ENCODE measurements at regions not wholly inside any gene's neighbourhood (a gene's known extent, or its start where the extent isn't known, plus 50 kb on each side); places are given as distances from the start of the nearest gene placed in this dataset.

DNA sequence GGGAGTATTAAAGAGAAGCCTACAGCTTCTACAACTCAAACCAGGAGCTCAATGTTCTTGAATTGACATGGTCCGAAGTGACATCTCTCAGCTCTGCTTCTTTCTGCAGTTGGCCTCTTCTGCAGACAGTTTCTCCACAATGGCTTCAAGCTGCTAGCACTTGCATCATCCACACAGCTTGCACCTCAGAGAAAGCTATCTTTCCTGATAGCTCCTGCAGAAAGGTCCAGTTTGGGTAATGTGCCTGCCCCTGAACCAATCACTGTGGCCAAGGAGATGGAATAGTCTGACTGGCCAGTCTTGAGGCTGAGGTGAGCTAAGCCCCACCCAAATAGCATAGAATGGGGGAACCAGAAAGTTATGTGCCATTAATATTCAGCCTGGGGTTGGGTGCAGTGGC lies 95.8 kb upstream of the ABCA1 start:
- DNase-seq (ENCODE audit: low spot score): no peak

DNA sequence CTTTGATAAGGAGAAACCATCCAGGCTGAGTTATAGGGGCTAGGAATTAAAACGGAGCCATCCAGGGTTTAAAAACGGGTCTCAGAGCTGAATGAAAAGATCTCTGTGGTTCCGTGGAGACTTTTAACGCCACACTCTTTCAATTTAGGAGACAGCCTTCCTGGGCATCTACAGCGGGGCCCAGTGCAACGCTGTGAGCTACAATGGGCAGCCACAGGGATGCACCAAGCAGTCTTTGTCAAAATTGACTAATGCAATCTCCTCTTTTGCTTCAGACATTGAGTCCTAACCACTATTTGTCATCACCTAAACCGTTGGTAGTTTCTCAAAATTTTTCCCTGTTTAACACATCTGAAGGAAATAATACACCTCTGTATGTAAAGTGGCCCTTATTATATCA lies 96.6 kb upstream of the ABCA1 start:
- DNase-seq (ENCODE audit: low spot score): no peak

DNA sequence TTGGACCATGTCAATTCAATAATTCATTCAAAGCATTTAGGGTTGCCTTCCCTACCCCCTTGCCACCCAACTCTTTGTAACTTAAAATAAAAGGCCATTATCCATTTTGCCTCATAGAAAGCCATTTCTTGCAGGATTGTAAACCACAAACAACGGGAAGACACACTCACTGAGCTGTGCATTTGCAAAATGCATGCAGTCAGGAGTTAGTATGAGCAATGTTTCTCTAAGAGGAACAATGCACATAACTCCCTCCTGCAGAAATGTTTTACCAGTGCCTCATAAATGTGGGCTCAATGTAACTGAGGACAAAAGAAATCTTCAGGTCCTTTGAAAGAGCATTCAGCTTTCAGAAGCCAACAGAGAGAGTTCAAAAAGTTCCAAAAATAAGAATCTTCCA lies 98.5 kb upstream of the ABCA1 start:
- no peak for DNase-seq (ENCODE audit: low spot score)

DNA sequence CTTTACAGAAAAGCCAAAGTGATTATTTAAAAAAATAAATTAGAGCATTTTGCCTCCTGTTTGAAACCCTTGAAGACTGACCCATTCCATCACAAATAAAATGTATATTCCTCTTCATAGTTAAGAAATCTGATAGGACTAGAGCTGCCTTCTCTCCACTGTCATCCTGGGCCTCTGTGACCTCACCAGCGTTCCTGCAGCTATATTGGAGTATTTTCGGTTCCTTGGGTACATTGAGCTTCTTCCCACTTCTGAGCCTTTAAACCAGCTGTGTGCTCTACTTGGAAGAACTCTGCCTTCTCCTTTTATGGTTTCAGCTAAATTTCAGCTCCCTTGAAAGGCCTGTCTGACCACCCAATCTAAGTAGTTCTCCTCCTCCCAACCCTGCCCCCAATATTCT lies 99.1 kb upstream of the ABCA1 start:
- DNase-seq (ENCODE audit: low spot score): no peak

DNA sequence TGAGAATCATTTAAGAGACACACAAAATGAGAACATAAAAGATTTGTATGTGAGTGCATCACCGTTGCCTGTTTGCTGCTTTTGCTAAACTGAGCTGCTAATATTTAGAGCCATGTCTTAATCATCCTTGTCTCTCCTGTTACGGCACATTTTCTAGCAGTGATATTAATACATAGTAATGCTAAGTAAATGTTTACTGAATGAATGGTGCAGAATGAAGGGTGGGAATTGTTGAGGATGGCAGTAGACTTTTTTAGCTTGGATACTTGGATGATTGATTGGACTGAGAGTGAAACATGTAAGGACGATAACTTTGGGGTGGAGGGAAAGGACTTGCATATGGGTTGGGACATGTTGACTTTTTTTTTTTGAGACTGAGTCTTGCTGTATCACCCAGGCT lies 102.3 kb upstream of the ABCA1 start:
- DNase-seq (ENCODE audit: low spot score): no peak

DNA sequence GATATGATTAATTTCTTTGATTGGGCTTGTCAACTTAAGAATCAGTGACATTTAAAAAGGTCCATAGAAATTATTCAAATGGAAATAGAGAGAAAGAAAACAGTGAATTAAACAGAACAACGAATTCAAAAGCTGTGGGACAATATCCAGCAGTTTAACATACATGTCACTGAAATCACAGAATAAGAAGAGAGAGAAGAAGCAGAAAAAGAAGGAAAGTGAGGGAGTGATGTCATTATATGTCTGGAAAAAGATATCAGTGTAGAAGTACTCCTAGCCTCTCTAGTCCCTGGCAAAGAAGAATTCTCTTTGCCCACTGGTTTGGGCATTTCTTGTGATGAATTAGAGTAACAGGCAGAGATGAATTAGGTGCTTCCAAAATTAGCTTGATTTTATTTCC lies 109.2 kb upstream of the ABCA1 start:
- DNase-seq (ENCODE audit: low spot score): no peak

DNA sequence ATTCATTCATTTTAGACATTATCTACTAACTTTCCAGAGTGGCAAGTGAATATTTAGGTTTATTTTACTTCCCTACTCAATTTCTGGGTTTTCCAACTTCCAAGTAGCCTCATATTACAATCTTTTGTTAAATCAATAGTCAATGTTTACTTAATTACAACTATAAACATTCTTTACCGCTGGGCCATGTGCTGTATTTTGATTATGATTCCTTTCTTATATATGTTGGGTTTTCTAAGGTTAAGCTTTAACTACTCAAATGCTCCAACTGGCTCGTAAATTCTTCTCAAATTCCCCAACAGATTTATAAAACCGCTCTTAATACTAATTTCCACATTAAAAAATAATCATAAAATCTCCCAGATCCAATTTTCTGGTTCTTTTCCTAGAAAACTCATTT lies 110.1 kb upstream of the ABCA1 start:
- no peak for DNase-seq (ENCODE audit: low spot score)

DNA sequence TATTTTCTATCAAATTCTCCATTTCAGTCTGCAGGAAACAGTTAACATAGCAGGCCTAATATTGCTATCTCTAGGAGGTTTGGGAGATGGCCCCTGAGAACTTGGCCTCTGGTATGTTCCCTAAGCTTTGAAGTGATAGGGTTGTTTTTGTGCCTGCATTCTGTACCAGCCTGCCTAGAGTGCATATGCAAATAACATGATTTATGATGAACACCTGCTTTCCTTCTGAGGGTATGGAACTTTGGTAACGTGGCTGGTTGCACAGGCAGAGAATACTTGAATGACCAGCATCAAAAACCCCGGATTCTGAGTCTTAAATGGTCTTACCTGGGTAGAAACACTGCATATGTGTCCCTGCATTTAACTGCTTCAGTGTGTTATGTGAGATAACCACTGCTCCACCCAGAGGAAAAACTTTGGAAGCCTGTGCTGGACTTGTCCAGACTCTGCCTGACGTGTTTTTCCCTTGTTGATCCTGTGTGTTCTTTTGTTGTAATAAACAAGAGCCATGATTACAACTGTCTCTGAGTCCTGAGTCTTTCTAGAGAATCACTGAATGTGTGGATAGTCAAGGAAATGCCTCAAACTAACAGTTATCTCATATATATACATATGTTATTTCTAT lies 111.3 kb upstream of the ABCA1 start:
- no peak for DNase-seq (ENCODE audit: low spot score)

DNA sequence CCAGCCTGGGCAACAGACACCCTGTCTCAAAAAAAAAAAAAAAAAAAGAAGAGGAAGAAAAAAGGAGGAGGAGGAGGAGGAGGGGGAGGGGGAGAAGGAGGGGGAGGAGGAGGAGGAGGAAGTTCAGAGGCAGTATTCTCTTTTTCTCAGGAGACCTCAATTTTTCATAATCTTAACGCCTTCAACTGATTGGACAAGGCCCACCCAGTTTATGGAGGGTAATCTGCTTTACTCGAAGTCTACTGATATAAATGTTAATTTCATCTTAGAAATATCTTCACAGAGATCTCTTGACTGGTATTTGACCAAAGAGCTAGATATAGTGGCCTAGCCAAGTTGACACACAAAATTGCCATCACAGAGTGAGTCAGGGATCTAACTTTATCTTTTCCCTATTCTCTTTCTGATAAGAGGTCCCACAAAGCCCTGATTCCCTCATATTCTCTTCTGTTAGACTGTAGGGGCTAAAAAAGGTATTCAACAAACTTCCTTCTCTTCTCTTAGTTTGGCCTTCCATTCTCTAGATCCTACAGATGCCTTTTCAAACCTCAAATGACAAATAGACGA lies 115.5 kb upstream of the ABCA1 start:
- DNase-seq (ENCODE audit: low spot score): no peak

DNA sequence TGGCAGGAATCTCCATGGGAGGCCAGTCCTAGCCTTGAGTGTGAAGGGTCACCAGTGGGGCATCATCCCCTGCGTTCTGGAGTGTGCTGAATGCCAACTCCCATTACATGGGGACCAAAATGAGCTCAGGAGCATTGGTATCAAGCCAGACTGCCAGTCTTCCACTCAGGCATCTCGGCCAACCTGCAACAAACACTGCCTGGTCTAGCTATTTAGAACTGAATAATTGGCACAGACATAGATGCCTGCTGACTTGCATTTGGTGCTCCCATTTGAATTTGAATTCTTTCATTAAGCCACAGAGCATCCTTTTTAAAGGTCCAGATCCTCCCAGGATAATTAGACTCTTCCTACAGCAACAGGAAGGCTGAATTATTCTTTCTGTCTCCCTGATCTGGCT lies 116.6 kb upstream of the ABCA1 start:
- no peak for DNase-seq (ENCODE audit: low spot score)

DNA sequence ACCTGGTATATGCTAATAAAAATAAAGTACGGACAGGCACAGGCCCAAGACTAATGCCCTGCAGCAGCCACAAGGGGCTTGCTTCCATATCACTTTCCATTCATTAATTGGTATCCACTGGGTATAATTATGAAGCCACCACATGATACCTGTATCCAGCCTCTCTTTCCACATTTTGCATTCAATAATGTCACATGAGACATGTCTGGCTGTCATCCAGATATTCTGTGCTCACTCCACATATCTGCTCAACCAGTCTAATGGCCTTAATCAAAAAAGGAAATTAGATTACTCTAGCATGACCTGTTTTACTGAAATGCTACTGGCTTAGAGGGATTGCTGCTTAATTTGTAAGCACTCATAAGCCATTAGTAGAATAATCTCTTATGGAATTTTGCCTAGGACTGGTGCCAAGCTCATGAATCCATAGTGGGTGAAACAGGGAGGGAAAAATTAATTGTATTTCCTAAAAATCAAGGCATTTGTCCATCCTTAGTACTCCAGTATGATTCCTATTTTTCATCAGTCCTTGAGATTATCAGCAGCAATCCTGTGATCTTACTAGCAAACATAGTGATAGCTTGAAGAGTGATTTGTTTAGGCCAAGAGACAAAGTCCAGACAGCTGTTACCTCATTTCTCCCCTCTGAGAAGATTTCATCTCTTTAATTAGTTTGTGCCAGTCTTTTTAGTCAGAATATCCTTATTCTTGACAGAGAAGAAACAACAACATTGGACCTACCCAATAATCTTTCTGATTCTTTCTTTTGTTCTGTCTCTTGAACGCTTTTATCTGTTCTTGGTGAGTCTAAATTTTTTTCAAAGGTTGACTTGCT lies 119.2 kb upstream of the ABCA1 start:
- DNase-seq (ENCODE audit: low spot score): no peak

DNA sequence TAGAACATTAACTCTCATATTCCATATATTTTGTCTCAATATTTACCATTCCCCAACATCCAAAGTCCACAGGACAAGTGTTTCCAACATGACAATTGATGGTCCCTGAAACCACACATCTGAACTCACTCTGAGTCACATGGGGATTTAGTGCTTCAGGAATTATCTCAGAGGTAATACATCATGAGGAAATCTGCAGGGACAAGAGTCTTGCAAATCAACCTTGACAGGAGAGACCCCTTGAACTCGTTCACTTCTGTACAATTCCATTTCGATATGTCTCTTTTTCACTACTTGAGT lies 119.7 kb upstream of the ABCA1 start:
- no peak for DNase-seq (ENCODE audit: low spot score)

DNA sequence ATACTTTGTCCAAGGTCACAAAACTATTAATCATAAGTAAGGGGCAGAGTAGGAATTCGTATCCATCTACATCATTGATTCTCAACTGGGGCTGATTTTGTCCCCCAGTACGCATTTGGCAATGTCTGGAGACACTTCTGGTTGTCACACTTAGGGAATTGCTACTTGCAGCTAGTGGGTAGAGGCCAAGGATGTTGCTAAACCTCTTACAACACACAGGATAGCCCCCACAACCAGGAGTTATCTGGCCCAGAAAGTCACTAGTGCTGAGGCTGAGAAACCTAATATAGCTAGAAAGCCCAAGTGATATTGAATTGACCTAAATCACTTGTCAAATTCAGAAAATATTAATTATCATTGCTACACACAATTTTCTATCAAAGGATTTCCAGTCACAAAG lies 120.4 kb upstream of the ABCA1 start:
- no peak for DNase-seq (ENCODE audit: low spot score)

DNA sequence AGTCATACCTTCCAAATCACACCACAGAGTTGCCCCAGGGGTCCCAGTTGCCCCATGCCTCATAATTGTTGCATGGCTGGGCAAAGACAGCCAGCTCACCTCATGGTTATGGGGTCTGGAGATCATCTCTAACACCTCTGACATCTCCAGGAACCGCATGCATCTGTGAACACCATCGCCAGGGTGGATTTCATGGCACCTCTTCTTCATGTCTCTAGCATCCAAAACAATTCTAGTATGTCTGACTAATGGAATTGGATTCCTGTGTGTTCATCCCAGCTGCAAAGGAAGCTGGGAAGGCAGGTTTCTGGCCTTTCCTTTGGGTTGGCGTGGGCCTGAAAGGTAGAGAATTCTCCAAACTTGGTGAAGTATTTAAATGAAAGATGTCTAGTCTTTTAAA lies 122.3 kb upstream of the ABCA1 start:
- no peak for DNase-seq (ENCODE audit: low spot score)

DNA sequence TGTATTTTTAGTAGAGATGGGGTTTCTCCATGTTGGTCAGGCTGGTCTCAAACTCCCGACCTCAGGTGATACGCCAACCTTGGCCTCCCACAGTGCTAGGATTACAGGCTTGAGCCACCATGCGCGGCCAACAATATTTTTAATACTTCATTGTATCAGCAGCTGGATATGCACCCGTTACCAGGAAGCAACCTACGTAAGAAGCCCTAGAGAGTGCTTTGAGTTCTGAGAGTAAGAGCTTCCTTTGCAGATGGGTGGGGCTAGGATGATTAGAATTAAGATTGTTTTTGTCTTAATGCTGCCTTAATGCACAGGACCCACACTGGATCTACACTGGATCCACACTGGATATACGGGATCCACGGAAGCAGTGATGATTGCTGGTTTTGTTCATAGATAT lies 123.9 kb upstream of the ABCA1 start:
- no peak for DNase-seq (ENCODE audit: low spot score)

DNA sequence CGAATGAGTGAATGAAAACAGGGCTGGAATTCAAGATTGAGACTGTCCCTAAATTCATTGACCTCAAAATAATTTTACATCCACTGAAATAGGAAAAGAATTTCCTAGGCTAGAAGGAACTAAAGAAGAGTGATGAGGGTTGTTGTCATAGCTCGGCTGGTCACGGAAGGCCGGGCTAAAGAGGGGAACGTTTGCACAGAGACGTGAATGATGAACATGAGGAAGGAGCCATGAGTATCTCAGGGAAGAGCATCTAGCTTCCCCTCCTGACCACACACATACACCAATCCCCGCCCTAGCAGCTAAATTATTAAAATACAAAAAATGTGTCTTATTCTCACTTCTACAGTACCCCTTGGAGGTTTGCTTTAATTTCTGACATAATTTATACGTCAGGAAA lies 124.4 kb upstream of the ABCA1 start:
- DNase-seq (ENCODE audit: low spot score): no peak

DNA sequence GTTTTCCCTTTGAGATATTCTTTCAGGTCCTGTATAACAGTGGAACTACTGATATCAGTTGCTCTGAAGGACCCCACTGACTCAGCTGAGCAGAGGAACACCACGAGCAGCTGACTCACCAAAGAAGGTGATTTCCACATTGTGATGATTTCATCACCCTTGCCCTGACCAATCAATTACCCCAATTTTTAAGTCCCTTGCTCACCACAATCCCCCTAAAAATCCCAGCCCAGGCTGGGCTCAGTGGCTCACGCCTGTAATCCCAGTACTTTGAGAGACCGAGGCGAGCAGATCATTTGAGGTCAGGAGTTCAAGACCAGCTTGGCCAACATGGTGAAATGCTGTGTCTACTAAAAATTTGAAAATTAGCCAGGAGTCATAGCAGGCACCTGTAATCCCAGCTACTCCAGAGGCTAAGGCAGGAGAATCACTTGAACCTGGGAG lies 125.3 kb upstream of the ABCA1 start:
- no peak for DNase-seq (ENCODE audit: low spot score)

DNA sequence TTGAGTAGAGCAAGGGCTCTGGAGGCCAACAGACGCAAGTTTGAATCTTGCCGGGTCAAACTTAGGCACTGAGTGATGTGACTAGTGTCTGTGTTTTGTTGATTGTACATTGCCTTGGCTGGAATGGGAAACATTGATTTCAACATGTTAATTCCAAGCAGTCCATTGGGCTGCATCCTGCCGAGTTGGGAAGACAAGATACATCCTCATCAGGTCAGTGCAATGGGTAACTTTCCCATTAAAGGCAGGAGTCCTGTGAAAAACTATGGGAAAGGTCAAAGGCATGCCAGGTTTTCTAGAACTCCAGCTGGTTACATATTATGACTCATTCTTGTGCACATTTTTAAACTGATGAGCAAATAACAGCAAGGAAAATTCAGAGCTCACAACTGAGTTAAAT lies 126.5 kb upstream of the ABCA1 start:
- no peak for DNase-seq (ENCODE audit: low spot score)

DNA sequence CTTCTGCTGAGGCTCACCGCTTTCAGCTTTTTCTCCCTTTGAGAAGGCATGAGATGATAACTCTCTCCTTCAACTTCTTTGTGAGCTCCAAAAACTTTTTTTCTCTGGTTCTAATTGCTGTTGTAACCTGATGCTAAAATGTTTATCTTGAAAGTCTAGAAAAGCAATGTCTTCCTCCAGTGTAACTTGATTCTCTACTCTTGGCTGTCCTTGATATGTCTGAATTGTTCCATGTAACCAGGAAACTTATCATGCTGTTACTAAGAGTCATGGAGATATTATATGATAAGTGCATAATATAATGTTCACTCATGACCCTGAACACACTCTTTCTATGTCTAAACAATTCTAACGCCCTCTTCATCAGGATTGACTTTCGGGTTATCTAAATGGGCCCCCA lies 128.0 kb upstream of the ABCA1 start:
- no peak for DNase-seq (ENCODE audit: low spot score)

DNA sequence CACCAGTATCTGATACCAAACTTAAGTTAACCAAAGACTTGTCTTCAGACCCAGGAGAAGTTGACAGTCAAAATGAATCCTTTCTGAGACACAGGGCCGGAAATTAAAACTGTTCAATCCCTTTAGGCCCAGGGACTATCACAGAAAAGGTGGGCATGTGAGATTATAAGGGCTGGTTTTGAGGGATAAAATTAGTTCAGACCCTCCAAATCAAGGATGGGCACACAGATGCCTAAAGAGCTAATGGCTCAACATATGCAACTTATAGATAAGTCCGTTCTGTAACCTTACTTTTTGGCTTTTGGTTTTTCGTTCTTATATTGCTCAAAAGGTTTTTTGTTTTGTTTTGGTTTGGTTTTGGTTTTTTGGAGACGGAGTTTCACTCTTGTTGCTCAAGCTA lies 129.6 kb upstream of the ABCA1 start:
- DNase-seq (ENCODE audit: low spot score): no peak

DNA sequence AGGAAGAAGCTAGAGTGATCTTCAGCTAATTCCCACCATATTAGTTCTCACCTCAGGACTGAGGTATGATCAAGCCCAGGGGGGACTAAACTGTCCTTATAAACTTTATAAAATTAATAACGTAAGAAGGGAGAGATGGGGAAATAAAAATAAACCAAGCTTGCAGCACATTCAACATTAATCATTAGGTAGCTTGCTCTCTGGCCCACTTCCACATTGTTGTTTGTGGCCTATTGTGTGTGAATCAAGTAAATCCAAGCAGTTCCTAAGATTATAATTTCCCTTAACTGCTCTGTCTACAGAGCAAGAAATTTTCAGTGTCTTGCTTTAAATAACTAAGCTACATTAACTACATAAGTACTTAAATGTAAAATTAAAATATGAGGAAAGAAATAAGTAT lies 131.3 kb upstream of the ABCA1 start:
- no peak for DNase-seq (ENCODE audit: low spot score)

DNA sequence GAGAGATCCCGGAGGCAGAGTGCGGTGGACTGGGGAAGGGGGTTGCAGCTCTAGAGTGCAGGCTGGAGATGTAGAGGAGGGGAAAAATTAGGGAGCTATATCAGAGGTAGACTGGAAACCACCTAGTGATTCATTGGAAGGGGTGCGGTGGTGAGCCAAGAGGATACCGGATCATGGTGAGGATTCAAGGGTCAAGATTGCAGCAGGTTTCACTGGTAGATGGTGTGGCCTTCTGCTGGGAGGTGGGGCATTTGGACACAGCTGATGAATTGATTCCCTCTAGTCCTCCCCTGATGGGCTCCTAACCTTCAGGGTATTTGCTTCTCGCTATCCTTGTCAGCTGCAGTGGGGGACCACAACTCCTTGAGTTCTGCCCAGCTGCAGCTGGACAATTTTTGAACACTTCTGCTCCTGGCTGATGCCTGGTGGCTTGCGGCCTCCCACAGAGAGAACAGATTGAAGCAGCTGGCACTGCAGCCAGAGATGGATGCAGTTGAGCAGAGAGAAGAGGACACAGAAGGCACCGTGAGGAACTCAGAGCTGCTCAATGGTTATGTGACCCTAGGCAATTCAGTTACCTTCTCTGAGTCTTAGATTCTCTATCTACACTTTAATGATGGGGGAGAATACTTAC lies 134.4 kb upstream of the ABCA1 start:
- DNase-seq (ENCODE audit: low spot score): no peak

All from left forelimb (tissue), 1 donor.